ENCODE measurements at regions not wholly inside any gene's neighbourhood (a gene's known extent, or its start where the extent isn't known, plus 50 kb on each side); places are given as distances from the start of the nearest gene placed in this dataset.

- no peak overlapping the region for H3K9ac ChIP-seq (ENCODE audit: low read length)
- H3K27me3 ChIP-seq (ENCODE audit: low read depth, low read length) = no peaks in the 10 kb centered on the region; the same call in 1 of the 2 replicates
- no peaks in the 10 kb centered on the region for H3K4me1 ChIP-seq (ENCODE audit: low read length)
- H3K36me3 ChIP-seq (replicated peaks; ENCODE audit: low read depth, low read length) = no peaks in the 10 kb centered on the region
- H3K79me2 ChIP-seq (ENCODE audit: low read length) = no peaks in the 10 kb centered on the region
- no peak overlapping the region for H2AFZ ChIP-seq (ENCODE audit: low read depth, low read length)
- no peak overlapping the region for H3K4me3 ChIP-seq (ENCODE audit: low read length)
- H3K9me3 ChIP-seq (ENCODE audit: insufficient read depth, low read length) = no peaks in the 10 kb centered on the region
- H4K20me1 ChIP-seq (ENCODE audit: insufficient read depth, low read length) = no peaks in the 10 kb centered on the region
- H3K4me2 ChIP-seq (ENCODE audit: low read length) = no peak overlapping the region
- H3K27ac ChIP-seq (ENCODE audit: low read length) = no peak overlapping the region
- TF ChIP-seq EZH2phosphoT487 (IDR thresholded peaks at IDR 0.05; ENCODE audit: low read depth) (no peak), CTCF (IDR thresholded peaks at IDR 0.05; ENCODE audit: low read depth, low read length) (no peak)
Measured at GRCh38 chr15:62913246-62913645, 129.3 kb upstream of the TPM1 start.

GRCh38 chr15:62914461-62915079 is 128.0 kb upstream of the TPM1 start:
- H3K27ac ChIP-seq (ENCODE audit: low read length) = no peak overlapping the region
- H3K4me1 ChIP-seq (ENCODE audit: low read length) = no peaks in the 10 kb centered on the region
- H3K4me2 ChIP-seq (ENCODE audit: low read length) = no peak overlapping the region
- no peak overlapping the region for H2AFZ ChIP-seq (ENCODE audit: low read depth, low read length)
- H3K9me3 ChIP-seq (ENCODE audit: insufficient read depth, low read length) = no peaks in the 10 kb centered on the region
- H4K20me1 ChIP-seq (ENCODE audit: insufficient read depth, low read length) = no peaks in the 10 kb centered on the region
- no peak overlapping the region for H3K9ac ChIP-seq (ENCODE audit: low read length)
- H3K36me3 ChIP-seq (replicated peaks; ENCODE audit: low read depth, low read length) = no peaks in the 10 kb centered on the region
- TF ChIP-seq CTCF (IDR thresholded peaks at IDR 0.05; ENCODE audit: low read depth, low read length) = no peak
- TF ChIP-seq EZH2phosphoT487 (IDR thresholded peaks at IDR 0.05; ENCODE audit: low read depth) = no peak
- no peaks in the 10 kb centered on the region; the same call in 1 of the 2 replicates for H3K27me3 ChIP-seq (ENCODE audit: low read depth, low read length)
- H3K79me2 ChIP-seq (ENCODE audit: low read length) = no peaks in the 10 kb centered on the region
- H3K4me3 ChIP-seq (ENCODE audit: low read length) = no peak overlapping the region

GRCh38 chr15:62920682-62921502 is 121.7 kb upstream of the TPM1 start:
- Histone ChIP-seq H3K9ac (ENCODE audit: low read length) (no peak overlapping the region), H3K4me1 (ENCODE audit: low read length) (no peaks in the 10 kb centered on the region), H3K36me3 (replicated peaks; ENCODE audit: low read depth, low read length) (no peaks in the 10 kb centered on the region), H2AFZ (ENCODE audit: low read depth, low read length) (no peak overlapping the region), H3K9me3 (ENCODE audit: insufficient read depth, low read length) (no peaks in the 10 kb centered on the region), H3K79me2 (ENCODE audit: low read length) (no peaks in the 10 kb centered on the region), H3K4me3 (ENCODE audit: low read length) (no peak overlapping the region), H3K27me3 (ENCODE audit: low read depth, low read length) (no peaks in the 10 kb centered on the region; the same call in 1 of the 2 replicates), H3K27ac (ENCODE audit: low read length) (no peak overlapping the region), H3K4me2 (ENCODE audit: low read length) (no peak overlapping the region), H4K20me1 (ENCODE audit: insufficient read depth, low read length) (no peaks in the 10 kb centered on the region)
- TF ChIP-seq CTCF (IDR thresholded peaks at IDR 0.05; ENCODE audit: low read depth, low read length) = no peak
- no peak for TF ChIP-seq EZH2phosphoT487 (IDR thresholded peaks at IDR 0.05; ENCODE audit: low read depth)

- Histone ChIP-seq H3K79me2 (ENCODE audit: low read length) (no peaks in the 10 kb centered on the region), H3K36me3 (replicated peaks; ENCODE audit: low read depth, low read length) (no peaks in the 10 kb centered on the region), H3K4me3 (ENCODE audit: low read length) (no peak overlapping the region), H3K4me2 (ENCODE audit: low read length) (no peak overlapping the region), H3K27me3 (ENCODE audit: low read depth, low read length) (no peaks in the 10 kb centered on the region; the same call in 1 of the 2 replicates), H3K9ac (ENCODE audit: low read length) (no peak overlapping the region), H3K27ac (ENCODE audit: low read length) (no peak overlapping the region), H4K20me1 (ENCODE audit: insufficient read depth, low read length) (no peaks in the 10 kb centered on the region), H2AFZ (ENCODE audit: low read depth, low read length) (no peak overlapping the region), H3K9me3 (ENCODE audit: insufficient read depth, low read length) (no peaks in the 10 kb centered on the region), H3K4me1 (ENCODE audit: low read length) (no peaks in the 10 kb centered on the region)
- TF ChIP-seq CTCF (IDR thresholded peaks at IDR 0.05; ENCODE audit: low read depth, low read length) = no peak
- no peak for TF ChIP-seq EZH2phosphoT487 (IDR thresholded peaks at IDR 0.05; ENCODE audit: low read depth)
Measured at GRCh38 chr15:62922514-62922913, 120.0 kb upstream of the TPM1 start.

All from OCI-LY3 (cell line).